ENCODE measurements at regions not wholly inside any gene's neighbourhood (a gene's known extent, or its start where the extent isn't known, plus 50 kb on each side); places are given as distances from the start of the nearest gene placed in this dataset.

DNA sequence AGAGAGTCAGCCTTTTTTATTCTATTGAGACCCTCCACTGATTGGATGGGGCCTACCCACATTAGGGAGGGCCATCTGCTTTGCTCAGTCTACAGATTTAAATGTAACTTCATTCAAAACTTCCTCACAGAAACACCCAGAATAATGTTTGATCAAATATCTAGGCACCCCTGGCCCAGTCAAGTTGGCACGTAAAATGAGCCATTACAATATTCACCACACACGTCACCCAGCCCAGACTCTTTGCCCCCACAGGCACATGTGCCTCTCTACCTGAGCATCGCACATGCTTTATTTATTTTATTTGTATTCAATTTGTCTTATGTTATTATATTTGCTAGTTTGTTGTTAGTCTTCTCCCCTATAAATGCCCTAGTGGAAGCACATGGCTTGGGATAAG lies 70.9 kb upstream of the EYA2 start:
- Histone ChIP-seq H2AFZ (ENCODE audit: control insufficient read depth, low read length) (no peak overlapping the region), H3K27me3 (ENCODE audit: control insufficient read depth, extremely low read depth, insufficient read depth, low read length) (no peaks in the 10 kb centered on the region), H3K9me1 (ENCODE audit: control insufficient read depth, extremely low read depth, insufficient read depth, low read length) (no peaks in the 10 kb centered on the region), H3K9me3 (ENCODE audit: control insufficient read depth, low read depth, low read length) (no peaks in the 10 kb centered on the region), H3K4me2 (ENCODE audit: control insufficient read depth, extremely low read depth, insufficient read depth, low read depth, low read length) (no peak overlapping the region), H3K79me2 (ENCODE audit: control insufficient read depth, insufficient read depth, low read length) (no peaks in the 10 kb centered on the region), H3K4me3 (ENCODE audit: control insufficient read depth in 2 of 3, extremely low read depth in 1 of 3, insufficient read depth in 2 of 3, low read depth in 1 of 3, low read length in 3 of 3) (no peak overlapping the region), H3K36me3 (ENCODE audit: control insufficient read depth in 2 of 2, extremely low read depth in 1 of 2, insufficient read depth in 2 of 2, low read length in 2 of 2) (no peaks in the 10 kb centered on the region), H4K20me1 (ENCODE audit: control insufficient read depth, extremely low read depth, insufficient read depth, low read length) (no peaks in the 10 kb centered on the region), H3K4me1 (ENCODE audit: control insufficient read depth, extremely low read depth, insufficient read depth, low read length) (no peaks in the 10 kb centered on the region), H3K27ac (ENCODE audit: control insufficient read depth, insufficient read depth, low read length) (no peak overlapping the region), H3K9ac (ENCODE audit: control insufficient read depth, extremely low read depth, insufficient read depth, low read length) (no peak overlapping the region)
- TF ChIP-seq EZH2 (IDR thresholded peaks at IDR 0.05; ENCODE audit: low read length), result no peak
- TF ChIP-seq, protein P1, sequence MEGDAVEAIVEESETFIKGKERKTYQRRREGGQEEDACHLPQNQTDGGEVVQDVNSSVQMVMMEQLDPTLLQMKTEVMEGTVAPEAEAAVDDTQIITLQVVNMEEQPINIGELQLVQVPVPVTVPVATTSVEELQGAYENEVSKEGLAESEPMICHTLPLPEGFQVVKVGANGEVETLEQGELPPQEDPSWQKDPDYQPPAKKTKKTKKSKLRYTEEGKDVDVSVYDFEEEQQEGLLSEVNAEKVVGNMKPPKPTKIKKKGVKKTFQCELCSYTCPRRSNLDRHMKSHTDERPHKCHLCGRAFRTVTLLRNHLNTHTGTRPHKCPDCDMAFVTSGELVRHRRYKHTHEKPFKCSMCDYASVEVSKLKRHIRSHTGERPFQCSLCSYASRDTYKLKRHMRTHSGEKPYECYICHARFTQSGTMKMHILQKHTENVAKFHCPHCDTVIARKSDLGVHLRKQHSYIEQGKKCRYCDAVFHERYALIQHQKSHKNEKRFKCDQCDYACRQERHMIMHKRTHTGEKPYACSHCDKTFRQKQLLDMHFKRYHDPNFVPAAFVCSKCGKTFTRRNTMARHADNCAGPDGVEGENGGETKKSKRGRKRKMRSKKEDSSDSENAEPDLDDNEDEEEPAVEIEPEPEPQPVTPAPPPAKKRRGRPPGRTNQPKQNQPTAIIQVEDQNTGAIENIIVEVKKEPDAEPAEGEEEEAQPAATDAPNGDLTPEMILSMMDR (optimal IDR thresholded peaks at IDR 0.05 in 1 of 3, IDR thresholded peaks at IDR 0.05 in 1 of 3, conservative IDR thresholded peaks at IDR 0.05 in 1 of 3; ENCODE audit: extremely low read depth in 1 of 3, insufficient read depth in 2 of 3, low read length in 3 of 3), result no peak
- dilution Hi-C loops (cut with MboI; ENCODE audit: extremely low pct_ligation_motif_present, low sequenced_read_pairs), result no loop called here
- DNase-seq (ENCODE audit: low read depth, low spot score) (no peak), FAIRE-seq (no peak)

DNA sequence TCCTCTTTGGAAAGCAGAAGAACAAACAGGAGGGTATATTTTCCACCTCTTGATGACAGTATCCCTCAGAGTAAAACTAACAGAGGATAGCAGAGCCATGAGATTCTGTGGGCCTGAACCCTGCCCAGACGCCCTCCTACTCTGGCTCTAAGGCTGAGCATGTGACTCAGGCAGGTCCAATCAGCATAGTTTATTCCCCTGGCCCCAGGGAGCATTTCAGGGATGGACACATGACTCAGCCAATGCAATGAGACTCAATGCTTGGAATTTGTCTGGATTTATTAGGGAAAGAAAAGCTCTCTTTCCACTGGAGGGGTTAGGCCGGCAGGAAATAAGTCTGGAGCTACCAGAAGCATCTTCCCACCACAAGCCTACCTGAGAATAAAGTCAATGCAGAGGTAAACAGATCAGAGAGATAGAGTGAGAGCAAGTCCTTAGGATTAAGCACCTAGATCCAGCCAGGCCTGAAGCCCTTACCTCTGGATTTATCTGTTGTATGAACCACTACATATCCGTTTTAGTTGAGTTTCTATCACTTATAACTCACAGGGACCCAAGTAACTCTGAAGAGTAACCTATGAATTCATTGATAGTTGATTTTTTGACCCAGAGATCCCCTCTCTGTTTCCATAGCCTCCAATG lies 68.2 kb upstream of the EYA2 start:
- no peak overlapping the region for H3K9ac ChIP-seq (ENCODE audit: control insufficient read depth, extremely low read depth, insufficient read depth, low read length)
- dilution Hi-C loops (cut with MboI; ENCODE audit: extremely low pct_ligation_motif_present, low sequenced_read_pairs), result no loop called here
- no peaks in the 10 kb centered on the region for H3K4me1 ChIP-seq (ENCODE audit: control insufficient read depth, extremely low read depth, insufficient read depth, low read length)
- H3K27me3 ChIP-seq (ENCODE audit: control insufficient read depth, extremely low read depth, insufficient read depth, low read length), result no peaks in the 10 kb centered on the region
- H3K27ac ChIP-seq (ENCODE audit: control insufficient read depth, insufficient read depth, low read length), result no peak overlapping the region
- no peak for DNase-seq (ENCODE audit: low read depth, low spot score)
- TF ChIP-seq, protein P1 (optimal IDR thresholded peaks at IDR 0.05 in 1 of 3, IDR thresholded peaks at IDR 0.05 in 1 of 3, conservative IDR thresholded peaks at IDR 0.05 in 1 of 3; ENCODE audit: extremely low read depth in 1 of 3, insufficient read depth in 2 of 3, low read length in 3 of 3), result no peak
- TF ChIP-seq EZH2 (IDR thresholded peaks at IDR 0.05; ENCODE audit: low read length), result no peak
- no peak overlapping the region for H2AFZ ChIP-seq (ENCODE audit: control insufficient read depth, low read length)
- no peaks in the 10 kb centered on the region for H3K79me2 ChIP-seq (ENCODE audit: control insufficient read depth, insufficient read depth, low read length)
- no peaks in the 10 kb centered on the region for H3K36me3 ChIP-seq (ENCODE audit: control insufficient read depth in 2 of 2, extremely low read depth in 1 of 2, insufficient read depth in 2 of 2, low read length in 2 of 2)
- H3K4me3 ChIP-seq (ENCODE audit: control insufficient read depth in 2 of 3, extremely low read depth in 1 of 3, insufficient read depth in 2 of 3, low read depth in 1 of 3, low read length in 3 of 3), result no peak overlapping the region
- H3K9me1 ChIP-seq (ENCODE audit: control insufficient read depth, extremely low read depth, insufficient read depth, low read length), result no peaks in the 10 kb centered on the region
- H4K20me1 ChIP-seq (ENCODE audit: control insufficient read depth, extremely low read depth, insufficient read depth, low read length), result no peaks in the 10 kb centered on the region
- H3K9me3 ChIP-seq (ENCODE audit: control insufficient read depth, low read depth, low read length), result no peaks in the 10 kb centered on the region
- FAIRE-seq, result no peak
- H3K4me2 ChIP-seq (ENCODE audit: control insufficient read depth, extremely low read depth, insufficient read depth, low read depth, low read length), result no peak overlapping the region
